GM21619 (cell line): ENCODE measurements at regions not wholly inside any gene's neighbourhood (a gene's known extent, or its start where the extent isn't known, plus 50 kb on each side); places are given as distances from the start of the nearest gene placed in this dataset.

Experiments
- ATAC-seq: cut with Tn5 transposase; IDR thresholded peaks from one replicate; pipeline ENCODE4 v1.9.1; 2021; ENCODE audit not compliant: unreplicated experiment

GRCh38 chr2:128399690-128400291 is 81.1 kb upstream of the HS6ST1 start:
- no peak for ATAC-seq

GRCh38 chr2:128401680-128402079 is 83.0 kb upstream of the HS6ST1 start:
- ATAC-seq: no peak

- ATAC-seq: no peak
Observed at GRCh38 chr2:128402911-128403670, 84.4 kb upstream of the HS6ST1 start.

GRCh38 chr2:128403814-128404708 is 85.4 kb upstream of the HS6ST1 start:
- ATAC-seq: no peak

- no peak for ATAC-seq
Observed at GRCh38 chr2:128404709-128405466, 86.2 kb upstream of the HS6ST1 start.

GRCh38 chr2:128405467-128405900 is 86.8 kb upstream of the HS6ST1 start:
- no peak for ATAC-seq

GRCh38 chr2:128405981-128406613 is 87.4 kb upstream of the HS6ST1 start:
- no peak for ATAC-seq

GRCh38 chr2:128406736-128407554 is 88.3 kb upstream of the HS6ST1 start:
- ATAC-seq: no peak

- ATAC-seq: no peak
Observed at GRCh38 chr2:128408349-128409305, 90.0 kb upstream of the HS6ST1 start.

GRCh38 chr2:128409326-128410034 is 90.8 kb upstream of the HS6ST1 start:
- no peak for ATAC-seq

- no peak for ATAC-seq
Observed at GRCh38 chr2:128410035-128410757, 91.5 kb upstream of the HS6ST1 start.

GRCh38 chr2:128410758-128411215 is 92.1 kb upstream of the HS6ST1 start:
- no peak for ATAC-seq

GRCh38 chr2:128411431-128411830 is 92.8 kb upstream of the HS6ST1 start:
- no peak for ATAC-seq

GRCh38 chr2:128412181-128412871 is 93.7 kb upstream of the HS6ST1 start:
- no peak for ATAC-seq

- no peak for ATAC-seq
Observed at GRCh38 chr2:128413014-128413717, 94.5 kb upstream of the HS6ST1 start.
